ENCODE measurements at regions not wholly inside any gene's neighbourhood (a gene's known extent, or its start where the extent isn't known, plus 50 kb on each side); places are given as distances from the start of the nearest gene placed in this dataset.

- TF ChIP-seq CTCF (conservative IDR thresholded peaks at IDR 0.05; ENCODE audit: low read depth, low read length) (no peak), EZH2phosphoT487 (IDR thresholded peaks at IDR 0.05; ENCODE audit: borderline replicate concordance, low read length) (no peak)
These were observed 341.1 kb downstream of the EMP1 start for GRCh38 chr12:13537623-13538022.
